ENCODE measurements at regions not wholly inside any gene's neighbourhood (a gene's known extent, or its start where the extent isn't known, plus 50 kb on each side); places are given as distances from the start of the nearest gene placed in this dataset.

DNA sequence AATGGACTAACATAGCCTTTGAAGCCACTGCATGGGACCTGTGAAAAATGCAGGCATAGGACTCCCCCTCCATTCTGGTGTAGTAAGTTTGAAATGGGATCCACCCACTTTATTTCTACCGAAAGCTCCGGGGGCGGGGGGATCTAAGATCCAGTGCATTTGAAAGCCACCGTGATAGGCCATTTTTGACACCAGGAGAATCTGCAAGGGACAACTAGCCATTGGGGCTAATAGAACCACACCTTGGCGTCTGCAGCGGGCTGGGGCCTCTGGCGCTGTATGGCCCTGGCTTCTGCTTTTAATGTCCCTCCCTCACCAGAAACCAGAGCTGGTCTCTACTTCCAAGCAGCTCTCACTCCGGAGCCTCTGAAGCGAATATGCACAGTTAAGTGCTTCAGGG is 60.1 kb upstream of the GPR26 start:
- dilution Hi-C loops (cut with MboI; ENCODE audit: extremely low pct_ligation_motif_present, low sequenced_read_pairs), result no loop called here
- no peak overlapping the region for H3K4me3 ChIP-seq (ENCODE audit: control insufficient read depth in 2 of 3, extremely low read depth in 1 of 3, insufficient read depth in 2 of 3, low read depth in 1 of 3, low read length in 3 of 3)
- H3K4me1 ChIP-seq (ENCODE audit: control insufficient read depth, extremely low read depth, insufficient read depth, low read length), result no peaks in the 10 kb centered on the region
- no peak for TF ChIP-seq EZH2 (IDR thresholded peaks at IDR 0.05; ENCODE audit: low read length)
- TF ChIP-seq, protein P1, sequence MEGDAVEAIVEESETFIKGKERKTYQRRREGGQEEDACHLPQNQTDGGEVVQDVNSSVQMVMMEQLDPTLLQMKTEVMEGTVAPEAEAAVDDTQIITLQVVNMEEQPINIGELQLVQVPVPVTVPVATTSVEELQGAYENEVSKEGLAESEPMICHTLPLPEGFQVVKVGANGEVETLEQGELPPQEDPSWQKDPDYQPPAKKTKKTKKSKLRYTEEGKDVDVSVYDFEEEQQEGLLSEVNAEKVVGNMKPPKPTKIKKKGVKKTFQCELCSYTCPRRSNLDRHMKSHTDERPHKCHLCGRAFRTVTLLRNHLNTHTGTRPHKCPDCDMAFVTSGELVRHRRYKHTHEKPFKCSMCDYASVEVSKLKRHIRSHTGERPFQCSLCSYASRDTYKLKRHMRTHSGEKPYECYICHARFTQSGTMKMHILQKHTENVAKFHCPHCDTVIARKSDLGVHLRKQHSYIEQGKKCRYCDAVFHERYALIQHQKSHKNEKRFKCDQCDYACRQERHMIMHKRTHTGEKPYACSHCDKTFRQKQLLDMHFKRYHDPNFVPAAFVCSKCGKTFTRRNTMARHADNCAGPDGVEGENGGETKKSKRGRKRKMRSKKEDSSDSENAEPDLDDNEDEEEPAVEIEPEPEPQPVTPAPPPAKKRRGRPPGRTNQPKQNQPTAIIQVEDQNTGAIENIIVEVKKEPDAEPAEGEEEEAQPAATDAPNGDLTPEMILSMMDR (optimal IDR thresholded peaks at IDR 0.05 in 1 of 3, IDR thresholded peaks at IDR 0.05 in 1 of 3, conservative IDR thresholded peaks at IDR 0.05 in 1 of 3; ENCODE audit: extremely low read depth in 1 of 3, insufficient read depth in 2 of 3, low read length in 3 of 3), result no peak
- H3K4me2 ChIP-seq (ENCODE audit: control insufficient read depth, extremely low read depth, insufficient read depth, low read depth, low read length), result no peak overlapping the region
- no peaks in the 10 kb centered on the region for H3K27me3 ChIP-seq (ENCODE audit: control insufficient read depth, extremely low read depth, insufficient read depth, low read length)
- FAIRE-seq (no peak), DNase-seq (ENCODE audit: low read depth, low spot score) (no peak)
- H3K36me3 ChIP-seq (ENCODE audit: control insufficient read depth in 2 of 2, extremely low read depth in 1 of 2, insufficient read depth in 2 of 2, low read length in 2 of 2), result no peaks in the 10 kb centered on the region
- H3K27ac ChIP-seq (ENCODE audit: control insufficient read depth, insufficient read depth, low read length), result no peak overlapping the region
- no peaks in the 10 kb centered on the region for H4K20me1 ChIP-seq (ENCODE audit: control insufficient read depth, extremely low read depth, insufficient read depth, low read length)
- no peak overlapping the region for H2AFZ ChIP-seq (ENCODE audit: control insufficient read depth, low read length)
- H3K9me1 ChIP-seq (ENCODE audit: control insufficient read depth, extremely low read depth, insufficient read depth, low read length), result no peaks in the 10 kb centered on the region
- H3K79me2 ChIP-seq (ENCODE audit: control insufficient read depth, insufficient read depth, low read length), result no peaks in the 10 kb centered on the region
- H3K9me3 ChIP-seq (ENCODE audit: control insufficient read depth, low read depth, low read length), result no peaks in the 10 kb centered on the region
- no peak overlapping the region for H3K9ac ChIP-seq (ENCODE audit: control insufficient read depth, extremely low read depth, insufficient read depth, low read length)

DNA sequence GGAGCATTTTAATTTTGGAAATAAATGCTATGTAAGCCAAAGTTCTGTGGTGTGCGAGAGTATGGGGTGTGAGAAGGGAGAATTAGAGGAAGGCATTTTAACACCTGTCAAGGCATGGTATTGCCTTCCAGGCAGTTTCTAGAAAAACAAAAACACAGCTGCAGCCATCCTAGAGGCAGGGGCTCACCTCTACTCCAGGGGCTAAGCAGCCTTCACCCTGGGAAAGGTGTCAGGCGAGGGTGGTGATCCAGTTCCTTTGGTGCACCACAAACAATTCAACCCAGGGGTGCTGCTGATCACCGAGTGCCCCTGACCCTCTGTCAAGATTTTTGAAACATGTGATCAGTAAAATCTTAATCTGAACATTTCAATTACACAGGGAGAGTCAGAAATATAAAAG is 59.2 kb upstream of the GPR26 start:
- dilution Hi-C loops (cut with MboI; ENCODE audit: extremely low pct_ligation_motif_present, low sequenced_read_pairs), result no loop called here
- Histone ChIP-seq H3K36me3 (ENCODE audit: control insufficient read depth in 2 of 2, extremely low read depth in 1 of 2, insufficient read depth in 2 of 2, low read length in 2 of 2) (no peaks in the 10 kb centered on the region), H3K4me2 (ENCODE audit: control insufficient read depth, extremely low read depth, insufficient read depth, low read depth, low read length) (no peak overlapping the region), H3K4me1 (ENCODE audit: control insufficient read depth, extremely low read depth, insufficient read depth, low read length) (no peaks in the 10 kb centered on the region), H3K9me1 (ENCODE audit: control insufficient read depth, extremely low read depth, insufficient read depth, low read length) (no peaks in the 10 kb centered on the region), H4K20me1 (ENCODE audit: control insufficient read depth, extremely low read depth, insufficient read depth, low read length) (no peaks in the 10 kb centered on the region), H3K27ac (ENCODE audit: control insufficient read depth, insufficient read depth, low read length) (no peak overlapping the region), H3K9me3 (ENCODE audit: control insufficient read depth, low read depth, low read length) (no peaks in the 10 kb centered on the region), H2AFZ (ENCODE audit: control insufficient read depth, low read length) (no peak overlapping the region), H3K4me3 (ENCODE audit: control insufficient read depth in 2 of 3, extremely low read depth in 1 of 3, insufficient read depth in 2 of 3, low read depth in 1 of 3, low read length in 3 of 3) (no peak overlapping the region), H3K79me2 (ENCODE audit: control insufficient read depth, insufficient read depth, low read length) (no peaks in the 10 kb centered on the region), H3K27me3 (ENCODE audit: control insufficient read depth, extremely low read depth, insufficient read depth, low read length) (no peaks in the 10 kb centered on the region), H3K9ac (ENCODE audit: control insufficient read depth, extremely low read depth, insufficient read depth, low read length) (no peak overlapping the region)
- TF ChIP-seq, protein P1 (optimal IDR thresholded peaks at IDR 0.05 in 1 of 3, IDR thresholded peaks at IDR 0.05 in 1 of 3, conservative IDR thresholded peaks at IDR 0.05 in 1 of 3; ENCODE audit: extremely low read depth in 1 of 3, insufficient read depth in 2 of 3, low read length in 3 of 3), result no peak
- no peak for TF ChIP-seq EZH2 (IDR thresholded peaks at IDR 0.05; ENCODE audit: low read length)
- DNase-seq (ENCODE audit: low read depth, low spot score) (no peak), FAIRE-seq (no peak)
